PC-3 (cell line): ENCODE measurements at regions not wholly inside any gene's neighbourhood (a gene's known extent, or its start where the extent isn't known, plus 50 kb on each side); places are given as distances from the start of the nearest gene placed in this dataset.

ENCODE experiments used
- ATAC-seq: fragments of 200-7000 bp; cut with Tn5 transposase; 2 replicates; pipeline ENCODE4 v1.9.1; 2020; ENCODE audit warnings: mild to moderate bottlenecking, moderate library complexity
- BruUV-seq: library from RNA; stranded (reverse); fragments of 400-500 nt; replicated peaks from 2 replicates; lab custom pipeline; 2021; lab: Mats Ljungman, UMichigan
- CTCF ChIA-PET: fragments of 300-600 bp; sonication (Branson Sonifier 250); formaldehyde crosslinking; loops from one replicate; lab custom pipeline; 2022; ENCODE audit warnings: antibody characterized with exemption; lab: Charles Lee
- POLR2A ChIA-PET: fragments of 300-600 bp; sonication (Branson Sonifier 250); formaldehyde crosslinking; loops from one replicate; lab custom pipeline; 2022; ENCODE audit warnings: antibody characterized with exemption; ENCODE audit not compliant: unreplicated experiment; lab: Charles Lee
- DNase-seq: peaks from one replicate; pipeline ENCODE4 v3.0.0-alpha.2; 2015
- H2AFZ ChIP-seq: fragments of 300-600 bp; sonication (generic); 2 replicates; pipeline ENCODE4 v1.6.0; 2016; ENCODE audit warnings: antibody characterized with exemption, low read length
- H3F3A ChIP-seq: fragments of 300-600 bp; sonication (generic); one replicate; pipeline ENCODE4 v1.6.0; 2017; ENCODE audit warnings: antibody characterized with exemption, low read length, control low read depth, mild to moderate bottlenecking; ENCODE audit not compliant: unreplicated experiment
- H3K27ac ChIP-seq: fragments of 300-600 bp; sonication (generic); 2 replicates; pipeline ENCODE4 v1.5.1; 2016; ENCODE audit warnings: mild to moderate bottlenecking, low read length
- H3K27me3 ChIP-seq: fragments of 300-600 bp; sonication (generic); 2 replicates; pipeline ENCODE4 v1.6.1; 2016; ENCODE audit warnings: low read length, mixed read lengths
- H3K36me3 ChIP-seq: fragments of 300-600 bp; sonication (generic); 2 replicates; pipeline ENCODE4 v1.6.1; 2016; ENCODE audit warnings: low read depth, mixed run types, low read length, mixed read lengths
- H3K4me1 ChIP-seq: fragments of 300-600 bp; sonication (generic); 2 replicates; pipeline ENCODE4 v1.5.1; 2016; ENCODE audit warnings: low read length; ENCODE audit not compliant: insufficient read depth
- H3K4me2 ChIP-seq: fragments of 300-600 bp; sonication (generic); 2 replicates; pipeline ENCODE4 v1.6.0; 2016; ENCODE audit warnings: low read length
- H3K4me3 ChIP-seq: fragments of 300-600 bp; sonication (generic); 2 replicates; pipeline ENCODE4 v1.5.1; 2016; ENCODE audit warnings: mild to moderate bottlenecking, low read length, mixed read lengths
- H3K79me2 ChIP-seq: fragments of 300-600 bp; sonication (generic); 2 replicates; pipeline ENCODE4 v1.6.1; 2017; ENCODE audit warnings: low read length, mixed read lengths
- H3K9ac ChIP-seq: fragments of 300-600 bp; sonication (generic); 2 replicates; pipeline ENCODE4 v1.6.0; 2016; ENCODE audit warnings: mild to moderate bottlenecking, low read length
- H3K9me2 ChIP-seq: fragments of 300-600 bp; sonication (generic); replicated peaks from 2 replicates; pipeline ENCODE4 v1.6.1; 2016; ENCODE audit warnings: mixed run types, low read length, mixed read lengths
- H3K9me3 ChIP-seq: fragments of 300-600 bp; sonication (generic); 2 replicates; pipeline ENCODE4 v1.6.1; 2016; ENCODE audit warnings: low read length, mixed read lengths
- H4K20me1 ChIP-seq: fragments of 300-600 bp; sonication (generic); 2 replicates; pipeline ENCODE4 v1.6.1; 2016; ENCODE audit warnings: low read length, mixed read lengths
- EZH2 ChIP-seq: fragments of 300-600 bp; sonication (generic); IDR thresholded peaks from one replicate; pipeline ENCODE4 v1.6.1; 2017; ENCODE audit warnings: antibody characterized with exemption, mild to moderate bottlenecking, low read length; ENCODE audit not compliant: unreplicated experiment
- EZH2phosphoT487 ChIP-seq: fragments of 300-600 bp; sonication (generic); IDR thresholded peaks from 2 replicates; pipeline ENCODE4 v1.6.1; 2018; ENCODE audit warnings: mild to moderate bottlenecking, antibody characterized with exemption, low read length, borderline replicate concordance
- intact Hi-C: fragments of 100-400 bp; cut with micrococcal nuclease; formaldehyde crosslinking; loops from 2 replicates; pipeline ENCODE4 v1.9.0; 2023
- TF ChIP-seq, protein P1 (sequence below): fragments of 300-600 bp; sonication (generic); conservative IDR thresholded peaks from 2 replicates; pipeline ENCODE4 v1.5.1; 2017; ENCODE audit warnings: antibody characterized with exemption, low read depth, mild to moderate bottlenecking, low read length

DNA sequence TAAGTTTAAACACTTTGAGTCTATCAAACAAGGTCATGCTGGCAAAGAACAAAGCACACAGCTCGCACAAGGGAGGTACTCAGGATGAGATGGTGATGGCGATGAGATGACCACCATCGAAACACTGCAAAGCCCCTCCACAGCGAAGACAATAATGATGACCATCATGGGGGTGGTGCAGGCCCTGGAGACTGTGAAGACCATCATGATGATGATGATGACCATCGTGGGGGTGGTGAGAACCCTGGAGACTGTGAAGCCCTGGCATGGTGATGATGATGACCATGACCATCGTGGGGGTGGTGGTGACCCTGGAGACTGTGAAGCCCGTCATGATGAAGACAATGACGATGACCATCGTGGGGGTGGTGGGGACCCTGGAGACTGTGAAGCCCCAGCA, 81.6 kb upstream of the SALL3 start:
- no peak overlapping the region for H3K27ac ChIP-seq
- intact Hi-C loops: no loop called here
- H2AFZ ChIP-seq: no peak overlapping the region
- H3K9me3 ChIP-seq: no peaks in the 10 kb centered on the region
- peaks cover 45% of the 10 kb centered on the region for H3K27me3 ChIP-seq
- H3K9ac ChIP-seq: no peak overlapping the region
- H3K79me2 ChIP-seq: no peaks in the 10 kb centered on the region
- ChIA-PET CTCF (no interaction called here), POLR2A (no interaction called here)
- no TSS peak for BruUV-seq
- H3K4me3 ChIP-seq: no peak overlapping the region
- TF ChIP-seq EZH2: no peak
- TF ChIP-seq EZH2phosphoT487: no peak
- TF ChIP-seq, protein P1, sequence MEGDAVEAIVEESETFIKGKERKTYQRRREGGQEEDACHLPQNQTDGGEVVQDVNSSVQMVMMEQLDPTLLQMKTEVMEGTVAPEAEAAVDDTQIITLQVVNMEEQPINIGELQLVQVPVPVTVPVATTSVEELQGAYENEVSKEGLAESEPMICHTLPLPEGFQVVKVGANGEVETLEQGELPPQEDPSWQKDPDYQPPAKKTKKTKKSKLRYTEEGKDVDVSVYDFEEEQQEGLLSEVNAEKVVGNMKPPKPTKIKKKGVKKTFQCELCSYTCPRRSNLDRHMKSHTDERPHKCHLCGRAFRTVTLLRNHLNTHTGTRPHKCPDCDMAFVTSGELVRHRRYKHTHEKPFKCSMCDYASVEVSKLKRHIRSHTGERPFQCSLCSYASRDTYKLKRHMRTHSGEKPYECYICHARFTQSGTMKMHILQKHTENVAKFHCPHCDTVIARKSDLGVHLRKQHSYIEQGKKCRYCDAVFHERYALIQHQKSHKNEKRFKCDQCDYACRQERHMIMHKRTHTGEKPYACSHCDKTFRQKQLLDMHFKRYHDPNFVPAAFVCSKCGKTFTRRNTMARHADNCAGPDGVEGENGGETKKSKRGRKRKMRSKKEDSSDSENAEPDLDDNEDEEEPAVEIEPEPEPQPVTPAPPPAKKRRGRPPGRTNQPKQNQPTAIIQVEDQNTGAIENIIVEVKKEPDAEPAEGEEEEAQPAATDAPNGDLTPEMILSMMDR: no peak
- H4K20me1 ChIP-seq: no peaks in the 10 kb centered on the region
- no peak overlapping the region for H3K4me2 ChIP-seq
- DNase-seq (no peak), ATAC-seq (no peak)
- no peaks in the 10 kb centered on the region for H3F3A ChIP-seq
- H3K36me3 ChIP-seq: no peaks in the 10 kb centered on the region
- H3K9me2 ChIP-seq: no peaks in the 10 kb centered on the region
- H3K4me1 ChIP-seq: no peaks in the 10 kb centered on the region

DNA sequence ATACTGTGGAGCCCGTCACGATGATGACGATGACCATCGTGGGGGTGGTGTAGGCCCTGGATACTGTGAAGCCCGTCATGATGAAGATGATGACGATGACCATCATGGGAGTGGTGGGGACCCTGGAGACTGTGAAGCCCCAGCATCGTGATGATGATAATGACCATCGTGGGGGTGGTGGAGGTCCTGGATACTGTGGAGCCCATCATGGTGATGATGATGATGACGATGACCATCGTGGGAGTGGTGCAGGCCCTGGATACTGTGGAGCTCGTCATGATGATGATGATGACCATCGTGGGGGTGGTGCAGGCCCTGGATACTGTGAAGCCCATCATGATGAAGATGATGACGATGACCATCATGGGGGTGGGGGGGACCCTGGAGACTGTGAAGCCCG, 81.0 kb upstream of the SALL3 start:
- H3K4me1 ChIP-seq: no peaks in the 10 kb centered on the region
- no peak for ATAC-seq
- H3K9ac ChIP-seq: no peak overlapping the region
- no peaks in the 10 kb centered on the region for H3K79me2 ChIP-seq
- intact Hi-C loops: no loop called here
- H3K4me2 ChIP-seq: no peak overlapping the region
- BruUV-seq: no TSS peak
- H4K20me1 ChIP-seq: no peaks in the 10 kb centered on the region
- H3F3A ChIP-seq: no peaks in the 10 kb centered on the region
- CTCF ChIA-PET: no interaction called here
- no peak for DNase-seq
- POLR2A ChIA-PET: no interaction called here
- TF ChIP-seq EZH2: no peak
- TF ChIP-seq, protein P1: no peak
- TF ChIP-seq EZH2phosphoT487: no peak
- no peaks in the 10 kb centered on the region for H3K9me2 ChIP-seq
- H3K4me3 ChIP-seq: no peak overlapping the region
- no peak overlapping the region for H2AFZ ChIP-seq
- H3K36me3 ChIP-seq: no peaks in the 10 kb centered on the region
- no peaks in the 10 kb centered on the region for H3K9me3 ChIP-seq
- peaks cover 45% of the 10 kb centered on the region for H3K27me3 ChIP-seq
- no peak overlapping the region for H3K27ac ChIP-seq

DNA sequence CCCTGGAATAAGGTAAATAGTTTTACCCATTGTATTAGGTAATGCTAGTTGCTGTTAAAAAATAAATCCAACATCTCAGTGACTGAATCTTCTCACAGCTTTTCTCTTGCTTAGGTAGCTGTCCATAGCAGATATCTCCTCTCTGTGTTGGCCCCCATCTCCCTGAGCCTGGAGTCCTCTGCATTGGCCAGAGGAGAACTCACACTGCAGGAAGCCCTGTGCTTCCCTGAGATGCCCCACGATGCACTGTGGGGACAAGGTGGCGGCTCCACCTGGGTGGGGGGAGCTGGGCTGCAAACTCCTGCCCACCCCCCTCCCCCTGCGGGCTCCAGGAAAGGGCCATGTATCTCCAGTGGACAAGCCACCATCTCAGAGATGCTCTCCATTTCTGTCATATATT, 80.4 kb upstream of the SALL3 start:
- H3K4me1 ChIP-seq: no peaks in the 10 kb centered on the region
- no peak overlapping the region for H3K4me3 ChIP-seq
- H3F3A ChIP-seq: no peaks in the 10 kb centered on the region
- no peak overlapping the region for H3K27ac ChIP-seq
- no peaks in the 10 kb centered on the region for H3K9me3 ChIP-seq
- BruUV-seq: no TSS peak
- ATAC-seq: no peak
- intact Hi-C loops: no loop called here
- TF ChIP-seq, protein P1: no peak
- TF ChIP-seq EZH2phosphoT487 (no peak), EZH2 (no peak)
- no peak overlapping the region for H2AFZ ChIP-seq
- ChIA-PET POLR2A (no interaction called here), CTCF (no interaction called here)
- no peak overlapping the region for H3K4me2 ChIP-seq
- no peaks in the 10 kb centered on the region for H3K36me3 ChIP-seq
- H3K27me3 ChIP-seq: peaks cover 45% of the 10 kb centered on the region
- H3K79me2 ChIP-seq: no peaks in the 10 kb centered on the region
- H3K9ac ChIP-seq: no peak overlapping the region
- no peaks in the 10 kb centered on the region for H3K9me2 ChIP-seq
- no peaks in the 10 kb centered on the region for H4K20me1 ChIP-seq
- DNase-seq: no peak
